Right lobe of liver (tissue), 4 donors: ENCODE measurements at regions not wholly inside any gene's neighbourhood (a gene's known extent, or its start where the extent isn't known, plus 50 kb on each side); places are given as distances from the start of the nearest gene placed in this dataset.

ENCODE experiments used
- POLR2A ChIP-seq: fragments of 450-650 bp; IDR thresholded peaks from one replicate; pipeline ENCODE4 v1.6.1; 2017; ENCODE audit warnings: antibody characterized with exemption, mild to moderate bottlenecking
- TF ChIP-seq, protein P1 (sequence below), 4 donors: fragments of 200-600 bp in 3 of 4; fragments of 450-650 bp in 1 of 4; IDR thresholded peaks; one replicate each; pipeline versions ENCODE4 v1.5.1 to v1.8.0; 2016 to 2022; ENCODE audit warnings: antibody characterized with exemption in 4 of 4, mild to moderate bottlenecking in 2 of 4
- donor health status: DM: no; HTN: no; CAD: no.
- donor health status: DM: no; HTN: no; CAD: no.
- donor health status: DM: no; HTN: yes; CAD: no.

DNA sequence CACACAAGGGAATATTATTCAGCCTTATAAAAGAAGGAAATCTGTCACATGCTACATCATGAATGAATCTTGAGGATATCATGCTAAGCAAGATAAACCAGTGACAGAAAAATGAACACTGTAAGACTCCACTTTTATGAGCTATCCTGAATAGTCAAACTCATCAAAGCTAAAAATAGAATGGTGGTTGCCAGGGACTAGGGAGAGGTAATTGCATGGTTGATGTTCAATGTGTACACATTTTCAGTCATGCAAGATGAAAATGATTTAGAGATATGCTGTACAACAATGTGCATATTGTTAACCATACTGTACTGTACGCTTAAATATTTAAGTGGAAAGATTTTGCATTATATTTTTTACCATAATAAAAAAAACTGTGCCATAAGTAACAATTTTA lies 1349.1 kb downstream of the XPNPEP1 start:
- TF ChIP-seq, protein P1, sequence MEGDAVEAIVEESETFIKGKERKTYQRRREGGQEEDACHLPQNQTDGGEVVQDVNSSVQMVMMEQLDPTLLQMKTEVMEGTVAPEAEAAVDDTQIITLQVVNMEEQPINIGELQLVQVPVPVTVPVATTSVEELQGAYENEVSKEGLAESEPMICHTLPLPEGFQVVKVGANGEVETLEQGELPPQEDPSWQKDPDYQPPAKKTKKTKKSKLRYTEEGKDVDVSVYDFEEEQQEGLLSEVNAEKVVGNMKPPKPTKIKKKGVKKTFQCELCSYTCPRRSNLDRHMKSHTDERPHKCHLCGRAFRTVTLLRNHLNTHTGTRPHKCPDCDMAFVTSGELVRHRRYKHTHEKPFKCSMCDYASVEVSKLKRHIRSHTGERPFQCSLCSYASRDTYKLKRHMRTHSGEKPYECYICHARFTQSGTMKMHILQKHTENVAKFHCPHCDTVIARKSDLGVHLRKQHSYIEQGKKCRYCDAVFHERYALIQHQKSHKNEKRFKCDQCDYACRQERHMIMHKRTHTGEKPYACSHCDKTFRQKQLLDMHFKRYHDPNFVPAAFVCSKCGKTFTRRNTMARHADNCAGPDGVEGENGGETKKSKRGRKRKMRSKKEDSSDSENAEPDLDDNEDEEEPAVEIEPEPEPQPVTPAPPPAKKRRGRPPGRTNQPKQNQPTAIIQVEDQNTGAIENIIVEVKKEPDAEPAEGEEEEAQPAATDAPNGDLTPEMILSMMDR (IDR thresholded peaks at IDR 0.05) = no peak
- TF ChIP-seq POLR2A = no peak
